ENCODE measurements at regions not wholly inside any gene's neighbourhood (a gene's known extent, or its start where the extent isn't known, plus 50 kb on each side); places are given as distances from the start of the nearest gene placed in this dataset.

- TF ChIP-seq CTCF (IDR thresholded peaks at IDR 0.05; ENCODE audit: control extremely low read depth, extremely low read depth): no peak
- Histone ChIP-seq H3K9me3 (ENCODE audit: control insufficient read depth in 4 of 4, insufficient read depth in 3 of 4, low read length in 3 of 4) (no peaks in the 10 kb centered on the region), H3K4me3 (no peak overlapping the region), H3K9ac (ENCODE audit: insufficient read depth in 1 of 2, low read length in 2 of 2) (no peak overlapping the region), H3K36me3 (ENCODE audit: control insufficient read depth in 4 of 4, insufficient read depth in 4 of 4, low read length in 4 of 4) (no peaks in the 10 kb centered on the region), H3K27me3 (ENCODE audit: control insufficient read depth in 3 of 3, insufficient read depth in 3 of 3, low read length in 2 of 3) (no peaks in the 10 kb centered on the region), H3K27ac (ENCODE audit: low read depth in 1 of 2, low read length in 1 of 2) (no peak overlapping the region), H3K4me1 (ENCODE audit: control insufficient read depth in 5 of 5, insufficient read depth in 5 of 5, low read length in 5 of 5) (peaks cover 2 to 32% (median 8%) of the 10 kb centered on the region in 5 donors)
- ATAC-seq (ENCODE audit: insufficient read depth, low FRiP score): no peak
- no peak for DNase-seq
- WGBS, 2 donors: 79 to 86% methylated on average over 4 of the region's 4 CpGs
These were observed 97.1 kb upstream of the MAML3 start for GRCh38 chr4:140250989-140251552.

GRCh38 chr4:140249351-140249750, 95.4 kb upstream of the MAML3 start:
- Histone ChIP-seq H3K4me1 (ENCODE audit: control insufficient read depth in 5 of 5, insufficient read depth in 5 of 5, low read length in 5 of 5) (peaks cover 2 to 27% (median 8%) of the 10 kb centered on the region in 5 donors), H3K36me3 (ENCODE audit: control insufficient read depth in 4 of 4, insufficient read depth in 4 of 4, low read length in 4 of 4) (no peaks in the 10 kb centered on the region), H3K9me3 (ENCODE audit: control insufficient read depth in 4 of 4, insufficient read depth in 3 of 4, low read length in 3 of 4) (no peaks in the 10 kb centered on the region), H3K4me3 (no peak overlapping the region), H3K9ac (ENCODE audit: insufficient read depth in 1 of 2, low read length in 2 of 2) (no peak overlapping the region), H3K27ac (ENCODE audit: low read depth in 1 of 2, low read length in 1 of 2) (no peak overlapping the region), H3K27me3 (ENCODE audit: control insufficient read depth in 3 of 3, insufficient read depth in 3 of 3, low read length in 2 of 3) (no peaks in the 10 kb centered on the region)
- no peak for TF ChIP-seq CTCF (IDR thresholded peaks at IDR 0.05; ENCODE audit: control extremely low read depth, extremely low read depth)
- no peak for ATAC-seq (ENCODE audit: insufficient read depth, low FRiP score)
- 81 to 82% methylated on average over 4 of the region's 4 CpGs for WGBS, 2 donors
- DNase-seq: peak in 2 of 3 donors; percentile 75 to 83

GRCh38 chr4:140247237-140247636, 93.3 kb upstream of the MAML3 start:
- DNase-seq (no peak), ATAC-seq (ENCODE audit: insufficient read depth, low FRiP score) (no peak)
- no peak for TF ChIP-seq CTCF (IDR thresholded peaks at IDR 0.05; ENCODE audit: control extremely low read depth, extremely low read depth)
- Histone ChIP-seq H3K27me3 (ENCODE audit: control insufficient read depth in 3 of 3, insufficient read depth in 3 of 3, low read length in 2 of 3) (no peaks in the 10 kb centered on the region), H3K9ac (ENCODE audit: insufficient read depth in 1 of 2, low read length in 2 of 2) (no peak overlapping the region), H3K36me3 (ENCODE audit: control insufficient read depth in 4 of 4, insufficient read depth in 4 of 4, low read length in 4 of 4) (no peaks in the 10 kb centered on the region), H3K4me1 (ENCODE audit: control insufficient read depth in 5 of 5, insufficient read depth in 5 of 5, low read length in 5 of 5) (peaks cover 4 to 24% (median 12%) of the 10 kb centered on the region in 5 donors), H3K27ac (ENCODE audit: low read depth in 1 of 2, low read length in 1 of 2) (no peak overlapping the region), H3K9me3 (ENCODE audit: control insufficient read depth in 4 of 4, insufficient read depth in 3 of 4, low read length in 3 of 4) (no peaks in the 10 kb centered on the region), H3K4me3 (no peak overlapping the region)
- WGBS, 2 donors: 25 to 52% methylated on average over 2 of the region's 2 CpGs

GRCh38 chr4:140246216-140246615, 92.2 kb upstream of the MAML3 start:
- Histone ChIP-seq H3K9me3 (ENCODE audit: control insufficient read depth in 4 of 4, insufficient read depth in 3 of 4, low read length in 3 of 4) (no peaks in the 10 kb centered on the region), H3K4me3 (no peak overlapping the region), H3K36me3 (ENCODE audit: control insufficient read depth in 4 of 4, insufficient read depth in 4 of 4, low read length in 4 of 4) (no peaks in the 10 kb centered on the region), H3K27ac (ENCODE audit: low read depth in 1 of 2, low read length in 1 of 2) (no peak overlapping the region), H3K9ac (ENCODE audit: insufficient read depth in 1 of 2, low read length in 2 of 2) (no peak overlapping the region), H3K27me3 (ENCODE audit: control insufficient read depth in 3 of 3, insufficient read depth in 3 of 3, low read length in 2 of 3) (no peaks in the 10 kb centered on the region), H3K4me1 (ENCODE audit: control insufficient read depth in 5 of 5, insufficient read depth in 5 of 5, low read length in 5 of 5) (peaks cover 4 to 20% (median 10%) of the 10 kb centered on the region in 5 donors)
- DNase-seq (no peak), ATAC-seq (ENCODE audit: insufficient read depth, low FRiP score) (no peak)
- WGBS, 2 donors: 90 to 95% methylated on average over 3 of the region's 3 CpGs
- TF ChIP-seq CTCF (IDR thresholded peaks at IDR 0.05; ENCODE audit: control extremely low read depth, extremely low read depth): no peak

Measured in lung (tissue), 11 donors.